GM20000 (cell line): ENCODE measurements at regions not wholly inside any gene's neighbourhood (a gene's known extent, or its start where the extent isn't known, plus 50 kb on each side); places are given as distances from the start of the nearest gene placed in this dataset.

Experiments used
- DNase-seq: peaks from one replicate; pipeline ENCODE4 v3.0.0; 2012; ENCODE audit warnings: low spot score
- TF ChIP-seq, protein P1 (sequence below): IDR thresholded peaks from 2 replicates; pipeline ENCODE4 v1.5.1; 2012; ENCODE audit warnings: mild to moderate bottlenecking, control low read depth; ENCODE audit errors: extremely low read depth, missing control alignments

DNA sequence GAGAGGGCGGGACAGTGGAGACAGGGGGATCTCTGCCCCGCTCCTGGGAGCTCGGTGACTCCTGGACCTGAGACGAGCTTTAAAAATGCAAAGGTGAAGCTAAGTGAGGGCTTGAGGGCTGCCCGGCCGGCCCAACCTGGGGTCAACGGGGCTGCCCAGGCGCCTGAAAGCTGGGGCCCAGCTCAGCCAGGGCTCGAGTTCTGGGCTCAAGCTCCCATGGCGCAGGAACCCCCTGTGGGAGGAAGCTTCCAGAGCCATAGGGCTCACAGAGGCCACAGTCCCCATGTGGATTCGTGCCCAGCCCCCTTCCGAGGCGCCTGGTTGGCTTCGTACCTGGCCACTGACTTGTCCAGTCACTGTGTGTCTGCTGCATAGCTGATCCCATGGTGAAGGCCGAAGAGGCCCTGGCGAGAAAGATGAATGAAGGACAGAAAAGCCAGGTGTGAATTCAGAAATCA lies 75.8 kb upstream of the GSE1 start:
- no peak for DNase-seq
- TF ChIP-seq, protein P1, sequence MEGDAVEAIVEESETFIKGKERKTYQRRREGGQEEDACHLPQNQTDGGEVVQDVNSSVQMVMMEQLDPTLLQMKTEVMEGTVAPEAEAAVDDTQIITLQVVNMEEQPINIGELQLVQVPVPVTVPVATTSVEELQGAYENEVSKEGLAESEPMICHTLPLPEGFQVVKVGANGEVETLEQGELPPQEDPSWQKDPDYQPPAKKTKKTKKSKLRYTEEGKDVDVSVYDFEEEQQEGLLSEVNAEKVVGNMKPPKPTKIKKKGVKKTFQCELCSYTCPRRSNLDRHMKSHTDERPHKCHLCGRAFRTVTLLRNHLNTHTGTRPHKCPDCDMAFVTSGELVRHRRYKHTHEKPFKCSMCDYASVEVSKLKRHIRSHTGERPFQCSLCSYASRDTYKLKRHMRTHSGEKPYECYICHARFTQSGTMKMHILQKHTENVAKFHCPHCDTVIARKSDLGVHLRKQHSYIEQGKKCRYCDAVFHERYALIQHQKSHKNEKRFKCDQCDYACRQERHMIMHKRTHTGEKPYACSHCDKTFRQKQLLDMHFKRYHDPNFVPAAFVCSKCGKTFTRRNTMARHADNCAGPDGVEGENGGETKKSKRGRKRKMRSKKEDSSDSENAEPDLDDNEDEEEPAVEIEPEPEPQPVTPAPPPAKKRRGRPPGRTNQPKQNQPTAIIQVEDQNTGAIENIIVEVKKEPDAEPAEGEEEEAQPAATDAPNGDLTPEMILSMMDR, result no peak

DNA sequence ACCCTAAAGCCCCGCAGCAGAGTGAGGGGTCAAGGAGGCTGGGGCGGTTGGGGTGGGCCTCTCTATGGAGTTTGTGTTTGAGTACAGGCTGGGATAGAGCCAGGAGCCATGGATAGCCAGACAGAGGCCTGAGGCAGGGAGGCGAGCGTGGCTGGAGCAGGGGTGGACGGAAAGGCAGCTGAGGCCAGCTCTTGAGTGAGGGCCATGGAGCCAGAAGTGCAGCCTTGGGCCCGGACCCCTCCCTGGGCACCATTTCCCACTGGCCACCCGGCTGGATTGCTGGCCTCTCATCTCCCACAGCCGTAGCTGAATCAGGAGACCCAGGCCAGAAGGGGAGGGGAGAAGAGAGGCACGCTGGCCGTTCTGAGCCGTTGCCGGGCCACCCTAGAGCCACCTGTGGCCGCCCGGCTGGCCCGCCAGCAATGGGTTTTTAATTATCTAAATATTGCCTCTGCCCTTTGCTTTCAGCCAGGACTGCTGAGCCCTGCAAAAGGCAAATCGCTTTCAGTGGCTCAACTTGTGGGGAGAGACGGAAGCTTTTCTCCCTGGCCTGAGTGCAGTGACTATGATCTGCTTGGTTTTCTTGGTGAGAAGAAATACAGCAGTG lies 75.2 kb upstream of the GSE1 start:
- TF ChIP-seq, protein P1, result no peak
- no peak for DNase-seq

DNA sequence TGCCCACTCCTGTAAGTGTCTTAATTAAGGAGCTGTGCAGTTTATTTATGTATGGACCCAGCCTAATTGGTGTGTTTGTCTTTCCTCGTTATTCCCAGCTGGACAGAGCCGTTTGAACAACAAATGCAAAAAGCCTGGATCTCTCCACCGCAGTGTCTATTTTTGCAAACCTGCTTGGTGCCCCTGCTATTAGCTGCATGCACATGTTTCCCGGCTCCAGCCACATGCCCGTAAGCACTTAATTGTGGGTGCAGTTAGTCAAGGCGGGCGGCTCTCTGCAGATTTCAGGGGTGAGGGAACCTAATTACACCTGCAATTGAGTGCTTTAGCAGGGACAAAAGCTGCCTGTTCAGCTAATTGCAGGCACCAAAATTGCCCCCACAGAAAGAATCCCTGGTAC lies 74.0 kb upstream of the GSE1 start:
- DNase-seq, result no peak
- TF ChIP-seq, protein P1, result no peak

DNA sequence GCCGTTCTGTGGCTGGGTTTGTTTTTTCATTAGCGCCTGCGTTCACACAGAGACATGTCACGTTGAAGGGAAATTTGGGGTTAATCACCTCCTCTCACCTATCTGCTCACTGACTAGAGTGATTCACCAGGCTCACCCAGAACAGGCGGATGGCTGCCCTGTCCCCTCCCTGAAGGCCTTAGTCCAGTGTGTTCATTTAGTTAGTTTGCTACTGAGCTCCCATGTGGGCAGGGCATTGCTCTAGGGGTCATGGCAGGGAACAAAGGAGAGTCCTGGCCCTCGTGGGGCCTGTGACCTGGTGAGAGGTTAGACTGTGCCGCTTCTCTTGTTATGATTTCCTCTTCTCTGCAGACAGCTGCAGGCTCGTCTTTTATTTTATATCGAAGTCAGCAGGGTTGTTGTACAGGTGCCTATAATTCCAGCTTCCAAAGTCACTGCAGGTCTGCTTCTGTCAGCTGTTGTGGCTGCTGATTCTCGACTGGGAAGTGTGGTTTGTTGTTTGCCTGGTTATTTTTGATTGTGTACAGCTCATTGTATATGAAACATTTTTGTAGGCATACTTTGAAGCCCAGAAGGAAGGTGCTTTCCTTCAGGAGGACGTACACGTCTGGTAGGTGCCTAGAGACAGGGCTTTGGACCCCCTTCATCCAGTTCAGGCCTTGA lies 73.4 kb upstream of the GSE1 start:
- DNase-seq, result no peak
- TF ChIP-seq, protein P1, result no peak

- TF ChIP-seq, protein P1, result no peak
Observed at GRCh38 chr16:85541181-85541580, 71.9 kb upstream of the GSE1 start.

DNA sequence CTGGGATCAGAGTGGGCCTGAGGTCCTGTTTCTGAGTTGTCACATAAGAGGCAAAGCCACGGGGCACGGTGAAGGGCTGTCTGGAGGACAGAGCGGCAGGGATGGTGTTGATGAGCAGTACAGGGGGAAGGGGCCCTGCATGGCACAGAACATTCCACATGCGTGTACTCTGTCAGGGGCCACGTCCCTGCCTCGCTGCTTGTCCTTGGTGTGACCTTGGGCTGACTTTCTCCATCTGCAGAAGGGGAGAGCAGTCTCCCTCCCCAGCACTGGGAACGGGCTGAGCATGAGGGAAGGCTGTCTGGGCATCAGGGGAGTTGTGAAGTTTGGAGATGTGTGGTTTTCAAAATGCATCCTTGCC lies 71.5 kb upstream of the GSE1 start:
- no peak for DNase-seq
- TF ChIP-seq, protein P1, result no peak

More at GRCh38 chr16:85541181-85541580, 71.9 kb upstream of the GSE1 start:
- DNase-seq, result no peak

DNA sequence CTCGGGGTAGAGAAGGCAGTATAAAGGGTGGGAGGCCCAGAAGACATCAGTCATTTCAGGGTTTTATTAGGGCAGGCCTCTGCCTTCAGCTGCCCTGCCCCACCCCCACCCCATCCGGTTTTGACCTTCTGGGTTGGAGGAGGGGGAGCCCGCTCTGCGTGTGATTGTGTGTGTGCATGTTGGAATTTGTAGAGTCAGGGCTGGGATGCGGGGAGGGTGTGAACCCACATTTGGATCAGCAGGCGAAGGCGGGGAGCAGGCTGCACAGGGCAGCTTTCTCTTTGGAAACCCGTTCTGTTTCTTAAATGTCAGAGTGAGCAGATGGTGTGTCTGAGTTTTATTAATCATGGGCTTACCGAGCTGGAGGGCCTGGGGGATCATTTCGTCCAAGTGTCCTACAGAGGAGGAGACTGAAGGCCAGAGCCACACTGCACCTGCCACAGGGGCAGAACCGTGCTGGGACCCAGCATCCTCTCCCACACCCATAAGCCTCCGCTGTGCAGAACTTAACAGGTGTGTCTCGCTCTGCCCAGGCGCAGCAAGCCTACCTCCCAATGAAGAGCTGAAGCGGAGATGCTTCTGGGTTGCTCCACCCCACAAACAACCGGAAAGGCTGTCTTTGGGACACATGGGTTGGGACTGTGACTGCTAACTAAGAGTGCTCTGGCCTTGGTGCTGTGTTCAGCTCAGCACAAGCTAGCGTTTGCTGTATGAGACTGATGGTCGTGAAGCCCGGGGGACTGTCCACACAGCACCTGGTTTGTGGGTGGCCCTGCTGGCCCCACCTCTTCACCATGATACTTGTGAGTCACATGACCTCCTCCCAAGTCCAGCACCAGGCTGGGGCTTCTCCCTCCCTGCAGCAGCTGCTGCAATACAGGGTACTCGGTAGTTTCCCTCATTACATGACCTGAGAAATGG lies 70.9 kb upstream of the GSE1 start:
- TF ChIP-seq, protein P1, result no peak
- peak; percentile 25 for DNase-seq
